ENCODE measurements at regions not wholly inside any gene's neighbourhood (a gene's known extent, or its start where the extent isn't known, plus 50 kb on each side); places are given as distances from the start of the nearest gene placed in this dataset.

DNA sequence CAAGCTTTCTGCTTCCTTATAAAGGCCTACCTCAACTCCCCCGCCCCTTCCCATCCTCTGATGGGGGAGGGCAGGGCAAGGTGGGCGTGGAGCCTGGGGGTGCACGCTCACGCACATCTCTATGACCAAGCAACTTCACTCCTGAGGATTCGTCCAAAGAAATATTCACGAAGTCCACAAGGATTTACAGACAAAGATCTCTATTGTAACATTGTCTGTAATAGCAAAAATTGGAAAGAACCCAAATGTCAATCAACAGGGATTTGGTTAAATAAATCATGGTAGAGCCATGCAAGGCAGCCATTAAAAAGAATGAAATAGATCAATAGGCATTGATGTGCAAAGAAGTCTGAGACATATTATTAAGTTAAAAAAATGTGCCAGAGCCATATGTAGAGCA is 130.4 kb upstream of the AFDN start:
- TF ChIP-seq ZFP41 (tag by site-specific recombination; IDR thresholded peaks at IDR 0.05; ENCODE audit: borderline replicate concordance) (no peak), ZNF510 (tag by site-specific recombination; IDR thresholded peaks at IDR 0.05; ENCODE audit: insufficient replicate concordance) (no peak), ZNF112 (tag by site-specific recombination; IDR thresholded peaks at IDR 0.05) (no peak), ZNF132 (tag by site-specific recombination; IDR thresholded peaks at IDR 0.05; ENCODE audit: borderline replicate concordance) (no peak), TCF7L2 (IDR thresholded peaks at IDR 0.05; ENCODE audit: borderline replicate concordance, low read depth, low read length) (no peak), MEIS1 (CRISPR knock-in tag; IDR thresholded peaks at IDR 0.05; ENCODE audit: borderline replicate concordance) (no peak), ZNF571 (tag by site-specific recombination; IDR thresholded peaks at IDR 0.05) (no peak), GLIS1 (tag by site-specific recombination; IDR thresholded peaks at IDR 0.05) (no peak)
- TF ChIP-seq, protein P1, sequence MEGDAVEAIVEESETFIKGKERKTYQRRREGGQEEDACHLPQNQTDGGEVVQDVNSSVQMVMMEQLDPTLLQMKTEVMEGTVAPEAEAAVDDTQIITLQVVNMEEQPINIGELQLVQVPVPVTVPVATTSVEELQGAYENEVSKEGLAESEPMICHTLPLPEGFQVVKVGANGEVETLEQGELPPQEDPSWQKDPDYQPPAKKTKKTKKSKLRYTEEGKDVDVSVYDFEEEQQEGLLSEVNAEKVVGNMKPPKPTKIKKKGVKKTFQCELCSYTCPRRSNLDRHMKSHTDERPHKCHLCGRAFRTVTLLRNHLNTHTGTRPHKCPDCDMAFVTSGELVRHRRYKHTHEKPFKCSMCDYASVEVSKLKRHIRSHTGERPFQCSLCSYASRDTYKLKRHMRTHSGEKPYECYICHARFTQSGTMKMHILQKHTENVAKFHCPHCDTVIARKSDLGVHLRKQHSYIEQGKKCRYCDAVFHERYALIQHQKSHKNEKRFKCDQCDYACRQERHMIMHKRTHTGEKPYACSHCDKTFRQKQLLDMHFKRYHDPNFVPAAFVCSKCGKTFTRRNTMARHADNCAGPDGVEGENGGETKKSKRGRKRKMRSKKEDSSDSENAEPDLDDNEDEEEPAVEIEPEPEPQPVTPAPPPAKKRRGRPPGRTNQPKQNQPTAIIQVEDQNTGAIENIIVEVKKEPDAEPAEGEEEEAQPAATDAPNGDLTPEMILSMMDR (tag by site-specific recombination; IDR thresholded peaks at IDR 0.05) = no peak
- TF ChIP-seq, protein P2, sequence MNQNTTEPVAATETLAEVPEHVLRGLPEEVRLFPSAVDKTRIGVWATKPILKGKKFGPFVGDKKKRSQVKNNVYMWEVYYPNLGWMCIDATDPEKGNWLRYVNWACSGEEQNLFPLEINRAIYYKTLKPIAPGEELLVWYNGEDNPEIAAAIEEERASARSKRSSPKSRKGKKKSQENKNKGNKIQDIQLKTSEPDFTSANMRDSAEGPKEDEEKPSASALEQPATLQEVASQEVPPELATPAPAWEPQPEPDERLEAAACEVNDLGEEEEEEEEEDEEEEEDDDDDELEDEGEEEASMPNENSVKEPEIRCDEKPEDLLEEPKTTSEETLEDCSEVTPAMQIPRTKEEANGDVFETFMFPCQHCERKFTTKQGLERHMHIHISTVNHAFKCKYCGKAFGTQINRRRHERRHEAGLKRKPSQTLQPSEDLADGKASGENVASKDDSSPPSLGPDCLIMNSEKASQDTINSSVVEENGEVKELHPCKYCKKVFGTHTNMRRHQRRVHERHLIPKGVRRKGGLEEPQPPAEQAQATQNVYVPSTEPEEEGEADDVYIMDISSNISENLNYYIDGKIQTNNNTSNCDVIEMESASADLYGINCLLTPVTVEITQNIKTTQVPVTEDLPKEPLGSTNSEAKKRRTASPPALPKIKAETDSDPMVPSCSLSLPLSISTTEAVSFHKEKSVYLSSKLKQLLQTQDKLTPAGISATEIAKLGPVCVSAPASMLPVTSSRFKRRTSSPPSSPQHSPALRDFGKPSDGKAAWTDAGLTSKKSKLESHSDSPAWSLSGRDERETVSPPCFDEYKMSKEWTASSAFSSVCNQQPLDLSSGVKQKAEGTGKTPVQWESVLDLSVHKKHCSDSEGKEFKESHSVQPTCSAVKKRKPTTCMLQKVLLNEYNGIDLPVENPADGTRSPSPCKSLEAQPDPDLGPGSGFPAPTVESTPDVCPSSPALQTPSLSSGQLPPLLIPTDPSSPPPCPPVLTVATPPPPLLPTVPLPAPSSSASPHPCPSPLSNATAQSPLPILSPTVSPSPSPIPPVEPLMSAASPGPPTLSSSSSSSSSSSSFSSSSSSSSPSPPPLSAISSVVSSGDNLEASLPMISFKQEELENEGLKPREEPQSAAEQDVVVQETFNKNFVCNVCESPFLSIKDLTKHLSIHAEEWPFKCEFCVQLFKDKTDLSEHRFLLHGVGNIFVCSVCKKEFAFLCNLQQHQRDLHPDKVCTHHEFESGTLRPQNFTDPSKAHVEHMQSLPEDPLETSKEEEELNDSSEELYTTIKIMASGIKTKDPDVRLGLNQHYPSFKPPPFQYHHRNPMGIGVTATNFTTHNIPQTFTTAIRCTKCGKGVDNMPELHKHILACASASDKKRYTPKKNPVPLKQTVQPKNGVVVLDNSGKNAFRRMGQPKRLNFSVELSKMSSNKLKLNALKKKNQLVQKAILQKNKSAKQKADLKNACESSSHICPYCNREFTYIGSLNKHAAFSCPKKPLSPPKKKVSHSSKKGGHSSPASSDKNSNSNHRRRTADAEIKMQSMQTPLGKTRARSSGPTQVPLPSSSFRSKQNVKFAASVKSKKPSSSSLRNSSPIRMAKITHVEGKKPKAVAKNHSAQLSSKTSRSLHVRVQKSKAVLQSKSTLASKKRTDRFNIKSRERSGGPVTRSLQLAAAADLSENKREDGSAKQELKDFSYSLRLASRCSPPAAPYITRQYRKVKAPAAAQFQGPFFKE (tag by site-specific recombination; IDR thresholded peaks at IDR 0.05; ENCODE audit: borderline replicate concordance) = no peak
- TF ChIP-seq, protein P3, sequence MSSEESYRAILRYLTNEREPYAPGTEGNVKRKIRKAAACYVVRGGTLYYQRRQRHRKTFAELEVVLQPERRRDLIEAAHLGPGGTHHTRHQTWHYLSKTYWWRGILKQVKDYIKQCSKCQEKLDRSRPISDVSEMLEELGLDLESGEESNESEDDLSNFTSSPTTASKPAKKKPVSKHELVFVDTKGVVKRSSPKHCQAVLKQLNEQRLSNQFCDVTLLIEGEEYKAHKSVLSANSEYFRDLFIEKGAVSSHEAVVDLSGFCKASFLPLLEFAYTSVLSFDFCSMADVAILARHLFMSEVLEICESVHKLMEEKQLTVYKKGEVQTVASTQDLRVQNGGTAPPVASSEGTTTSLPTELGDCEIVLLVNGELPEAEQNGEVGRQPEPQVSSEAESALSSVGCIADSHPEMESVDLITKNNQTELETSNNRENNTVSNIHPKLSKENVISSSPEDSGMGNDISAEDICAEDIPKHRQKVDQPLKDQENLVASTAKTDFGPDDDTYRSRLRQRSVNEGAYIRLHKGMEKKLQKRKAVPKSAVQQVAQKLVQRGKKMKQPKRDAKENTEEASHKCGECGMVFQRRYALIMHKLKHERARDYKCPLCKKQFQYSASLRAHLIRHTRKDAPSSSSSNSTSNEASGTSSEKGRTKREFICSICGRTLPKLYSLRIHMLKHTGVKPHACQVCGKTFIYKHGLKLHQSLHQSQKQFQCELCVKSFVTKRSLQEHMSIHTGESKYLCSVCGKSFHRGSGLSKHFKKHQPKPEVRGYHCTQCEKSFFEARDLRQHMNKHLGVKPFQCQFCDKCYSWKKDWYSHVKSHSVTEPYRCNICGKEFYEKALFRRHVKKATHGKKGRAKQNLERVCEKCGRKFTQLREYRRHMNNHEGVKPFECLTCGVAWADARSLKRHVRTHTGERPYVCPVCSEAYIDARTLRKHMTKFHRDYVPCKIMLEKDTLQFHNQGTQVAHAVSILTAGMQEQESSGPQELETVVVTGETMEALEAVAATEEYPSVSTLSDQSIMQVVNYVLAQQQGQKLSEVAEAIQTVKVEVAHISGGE (tag by site-specific recombination; conservative IDR thresholded peaks at IDR 0.05; ENCODE audit: low read depth) = no peak
- TF ChIP-seq, protein P4, sequence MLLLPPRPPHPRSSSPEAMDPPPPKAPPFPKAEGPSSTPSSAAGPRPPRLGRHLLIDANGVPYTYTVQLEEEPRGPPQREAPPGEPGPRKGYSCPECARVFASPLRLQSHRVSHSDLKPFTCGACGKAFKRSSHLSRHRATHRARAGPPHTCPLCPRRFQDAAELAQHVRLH (tag by site-specific recombination; IDR thresholded peaks at IDR 0.05) = no peak
- TF ChIP-seq, protein P5, sequence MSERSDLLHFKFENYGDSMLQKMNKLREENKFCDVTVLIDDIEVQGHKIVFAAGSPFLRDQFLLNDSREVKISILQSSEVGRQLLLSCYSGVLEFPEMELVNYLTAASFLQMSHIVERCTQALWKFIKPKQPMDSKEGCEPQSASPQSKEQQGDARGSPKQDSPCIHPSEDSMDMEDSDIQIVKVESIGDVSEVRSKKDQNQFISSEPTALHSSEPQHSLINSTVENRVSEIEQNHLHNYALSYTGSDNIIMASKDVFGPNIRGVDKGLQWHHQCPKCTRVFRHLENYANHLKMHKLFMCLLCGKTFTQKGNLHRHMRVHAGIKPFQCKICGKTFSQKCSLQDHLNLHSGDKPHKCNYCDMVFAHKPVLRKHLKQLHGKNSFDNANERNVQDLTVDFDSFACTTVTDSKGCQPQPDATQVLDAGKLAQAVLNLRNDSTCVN (tag by site-specific recombination; optimal IDR thresholded peaks at IDR 0.05) = no peak
